Body of pancreas (tissue), 4 donors: ENCODE measurements at regions not wholly inside any gene's neighbourhood (a gene's known extent, or its start where the extent isn't known, plus 50 kb on each side); places are given as distances from the start of the nearest gene placed in this dataset.

Source experiments
- POLR2A ChIP-seq, 3 donors: fragments of 450-650 bp; IDR thresholded peaks; one replicate each; pipeline ENCODE4 v1.6.1; 2016; ENCODE audit warnings: antibody characterized with exemption in 3 of 3, mild to moderate bottlenecking in 2 of 3
- TF ChIP-seq, protein P1 (sequence below), 7 experiments: fragments of 450-650 bp in 4 of 7; fragments of 200-600 bp in 3 of 7; sonication (generic) in 3 of 7; IDR thresholded peaks; one replicate each; pipeline ENCODE4 v1.5.1; 2016 to 2019; ENCODE audit warnings: antibody characterized with exemption in 7 of 7

DNA sequence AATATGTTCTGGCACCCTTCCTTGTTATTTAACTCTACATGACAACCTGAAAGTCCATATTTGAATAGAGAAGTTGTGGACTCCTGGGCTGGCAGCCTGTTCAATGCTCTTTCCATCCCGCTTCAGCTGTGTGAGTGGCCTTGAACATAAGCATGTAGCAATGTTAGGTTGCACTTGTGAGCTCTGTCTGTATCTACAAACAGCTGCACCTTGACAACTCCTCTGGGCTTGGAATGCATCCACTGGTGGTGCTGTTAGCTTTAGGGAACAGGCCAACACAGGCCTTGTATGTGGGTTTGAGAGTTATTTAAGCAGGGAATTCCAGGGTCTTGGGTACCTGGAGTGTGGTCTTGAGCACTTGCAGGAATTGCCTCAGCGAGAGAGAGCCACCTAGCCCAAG lies 141.2 kb downstream of the DTHD1 start:
- TF ChIP-seq, protein P1, sequence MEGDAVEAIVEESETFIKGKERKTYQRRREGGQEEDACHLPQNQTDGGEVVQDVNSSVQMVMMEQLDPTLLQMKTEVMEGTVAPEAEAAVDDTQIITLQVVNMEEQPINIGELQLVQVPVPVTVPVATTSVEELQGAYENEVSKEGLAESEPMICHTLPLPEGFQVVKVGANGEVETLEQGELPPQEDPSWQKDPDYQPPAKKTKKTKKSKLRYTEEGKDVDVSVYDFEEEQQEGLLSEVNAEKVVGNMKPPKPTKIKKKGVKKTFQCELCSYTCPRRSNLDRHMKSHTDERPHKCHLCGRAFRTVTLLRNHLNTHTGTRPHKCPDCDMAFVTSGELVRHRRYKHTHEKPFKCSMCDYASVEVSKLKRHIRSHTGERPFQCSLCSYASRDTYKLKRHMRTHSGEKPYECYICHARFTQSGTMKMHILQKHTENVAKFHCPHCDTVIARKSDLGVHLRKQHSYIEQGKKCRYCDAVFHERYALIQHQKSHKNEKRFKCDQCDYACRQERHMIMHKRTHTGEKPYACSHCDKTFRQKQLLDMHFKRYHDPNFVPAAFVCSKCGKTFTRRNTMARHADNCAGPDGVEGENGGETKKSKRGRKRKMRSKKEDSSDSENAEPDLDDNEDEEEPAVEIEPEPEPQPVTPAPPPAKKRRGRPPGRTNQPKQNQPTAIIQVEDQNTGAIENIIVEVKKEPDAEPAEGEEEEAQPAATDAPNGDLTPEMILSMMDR (IDR thresholded peaks at IDR 0.05), result no peak
- no peak for TF ChIP-seq POLR2A (IDR thresholded peaks at IDR 0.05)
